ENCODE measurements at regions not wholly inside any gene's neighbourhood (a gene's known extent, or its start where the extent isn't known, plus 50 kb on each side); places are given as distances from the start of the nearest gene placed in this dataset.

DNA sequence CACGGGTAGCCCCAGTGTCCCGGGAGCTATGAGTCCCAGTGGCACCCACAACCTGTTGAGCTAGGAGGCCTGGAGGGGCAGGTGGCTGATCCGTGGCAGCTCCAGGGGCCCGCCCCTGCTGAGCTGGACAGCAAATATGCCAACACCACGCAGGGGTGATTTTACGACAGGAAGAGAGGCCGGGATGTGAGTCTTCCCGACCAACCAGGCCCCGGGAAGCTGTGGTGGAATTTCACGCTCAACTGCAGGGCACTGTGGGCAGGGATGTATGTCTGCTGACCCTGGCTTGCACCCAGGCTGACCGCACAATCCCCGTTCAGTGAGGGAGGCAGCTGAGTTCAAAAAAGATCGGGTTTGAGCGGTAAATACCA, 183.9 kb downstream of the ERMARD start:
- no peak for TF ChIP-seq EZH2 (IDR thresholded peaks at IDR 0.05; ENCODE audit: low read depth, low read length, severe bottlenecking)
- TF ChIP-seq POLR2A (IDR thresholded peaks at IDR 0.05; ENCODE audit: control extremely low read depth in 1 of 2, low read depth in 2 of 2, low read length in 2 of 2), result no peak
- TF ChIP-seq CTCF (IDR thresholded peaks at IDR 0.05; ENCODE audit: control extremely low read depth in 1 of 3, insufficient read depth in 1 of 3, low read depth in 1 of 3, low read length in 3 of 3), result no peak
- TF ChIP-seq ATF2 (IDR thresholded peaks at IDR 0.05; ENCODE audit: low read length), result no peak
- TF ChIP-seq EP300 (IDR thresholded peaks at IDR 0.05; ENCODE audit: borderline replicate concordance in 1 of 2, low read depth in 2 of 2, low read length in 2 of 2), result no peak
- no peak for TF ChIP-seq POLR2AphosphoS5 (IDR thresholded peaks at IDR 0.05; ENCODE audit: low read depth, low read length)
- TF ChIP-seq SP1 (IDR thresholded peaks at IDR 0.05; ENCODE audit: low read depth, low read length), result no peak
- no peak for TF ChIP-seq SIN3A (conservative IDR thresholded peaks at IDR 0.05 in 1 of 2, IDR thresholded peaks at IDR 0.05 in 1 of 2; ENCODE audit: low read depth in 1 of 2, low read length in 2 of 2)
- no peak for TF ChIP-seq KDM1A (IDR thresholded peaks at IDR 0.05; ENCODE audit: borderline replicate concordance, low read length)

Measured in H1 (cell line).